Peyer's patch (tissue), 4 donors: ENCODE measurements at regions not wholly inside any gene's neighbourhood (a gene's known extent, or its start where the extent isn't known, plus 50 kb on each side); places are given as distances from the start of the nearest gene placed in this dataset.

ENCODE experiments used
- DNase-seq, 3 donors: peaks; one replicate each; pipeline ENCODE4 v3.0.0-alpha.2; 2017 to 2019
- H3K27ac ChIP-seq, 4 donors: fragments of 200-600 bp; sonication (generic); one replicate each; pipeline ENCODE4 v1.5.1; 2016 to 2019
- H3K27me3 ChIP-seq, 2 donors: fragments of 200-600 bp; sonication (generic); one replicate each; pipeline ENCODE4 v1.5.1; 2019
- H3K36me3 ChIP-seq, 3 donors: fragments of 200-600 bp; sonication (generic); one replicate each; pipeline ENCODE4 v1.5.1; 2016 to 2019
- H3K4me1 ChIP-seq, 4 donors: fragments of 200-600 bp; sonication (generic); one replicate each; pipeline ENCODE4 v1.5.1; 2016 to 2019
- H3K4me3 ChIP-seq, 4 donors: fragments of 200-600 bp; sonication (generic); 1 replicate in 3 of 4; 2 replicates in 1 of 4; pipeline ENCODE4 v1.5.1; 2016 to 2019; ENCODE audit warnings: mild to moderate bottlenecking in 1 of 4
- H3K9me3 ChIP-seq, 4 donors: fragments of 200-600 bp; sonication (generic); one replicate each; pipeline ENCODE4 v1.5.1; 2016 to 2019; ENCODE audit warnings: mild to moderate bottlenecking in 1 of 4
- CTCF ChIP-seq, 6 experiments: fragments of 450-650 bp in 4 of 6; fragments of 200-600 bp in 2 of 6; sonication (generic) in 1 of 6; IDR thresholded peaks; one replicate each; pipeline ENCODE4 v1.5.1; 2017 to 2019; ENCODE audit warnings: antibody characterized with exemption in 6 of 6, mild to moderate bottlenecking in 3 of 6, moderate library complexity in 1 of 6
- POLR2A ChIP-seq, 2 donors: fragments of 450-650 bp; IDR thresholded peaks; one replicate each; pipeline ENCODE4 v1.5.1; 2017; ENCODE audit warnings: antibody characterized with exemption in 2 of 2, mild to moderate bottlenecking in 2 of 2, moderate library complexity in 2 of 2

GRCh38 chr10:128973221-128973620, 493.8 kb upstream of the MGMT start:
- no peaks in the 10 kb centered on the region for H3K9me3 ChIP-seq
- no peak for DNase-seq
- no peak overlapping the region for H3K4me3 ChIP-seq
- H3K4me1 ChIP-seq: no peaks in the 10 kb centered on the region
- H3K36me3 ChIP-seq: no peaks in the 10 kb centered on the region
- no peaks in the 10 kb centered on the region for H3K27me3 ChIP-seq
- no peak overlapping the region for H3K27ac ChIP-seq
- TF ChIP-seq CTCF (IDR thresholded peaks at IDR 0.05): no peak
- no peak for TF ChIP-seq POLR2A (IDR thresholded peaks at IDR 0.05)

- DNase-seq: no peak
- no peaks in the 10 kb centered on the region for H3K9me3 ChIP-seq
Measured at GRCh38 chr10:128976856-128977255, 490.2 kb upstream of the MGMT start.

GRCh38 chr10:128978211-128978610, 488.8 kb upstream of the MGMT start:
- no peak for TF ChIP-seq CTCF (IDR thresholded peaks at IDR 0.05)
- TF ChIP-seq POLR2A (IDR thresholded peaks at IDR 0.05): no peak
- no peaks in the 10 kb centered on the region for H3K9me3 ChIP-seq
- no peak overlapping the region for H3K27ac ChIP-seq
- no peak overlapping the region for H3K4me3 ChIP-seq
- no peaks in the 10 kb centered on the region for H3K4me1 ChIP-seq
- no peak for DNase-seq
- no peaks in the 10 kb centered on the region for H3K27me3 ChIP-seq
- H3K36me3 ChIP-seq: no peaks in the 10 kb centered on the region

More at GRCh38 chr10:128976856-128977255, 490.2 kb upstream of the MGMT start:
- Histone ChIP-seq H3K4me3 (no peak overlapping the region), H3K36me3 (no peaks in the 10 kb centered on the region), H3K4me1 (no peaks in the 10 kb centered on the region), H3K27me3 (no peaks in the 10 kb centered on the region), H3K27ac (no peak overlapping the region)
- TF ChIP-seq CTCF (IDR thresholded peaks at IDR 0.05) (no peak), POLR2A (IDR thresholded peaks at IDR 0.05) (no peak)

- no peaks in the 10 kb centered on the region for H3K27me3 ChIP-seq
- no peaks in the 10 kb centered on the region for H3K36me3 ChIP-seq
- no peaks in the 10 kb centered on the region for H3K4me1 ChIP-seq
- no peak for DNase-seq
- no peak overlapping the region for H3K4me3 ChIP-seq
- no peak overlapping the region for H3K27ac ChIP-seq
- H3K9me3 ChIP-seq: no peaks in the 10 kb centered on the region
- TF ChIP-seq POLR2A (IDR thresholded peaks at IDR 0.05): no peak
- TF ChIP-seq CTCF (IDR thresholded peaks at IDR 0.05): no peak
Measured at GRCh38 chr10:128979405-128979804, 487.6 kb upstream of the MGMT start.

GRCh38 chr10:128981251-128981650, 485.8 kb upstream of the MGMT start:
- H3K4me1 ChIP-seq: no peaks in the 10 kb centered on the region
- no peak overlapping the region for H3K4me3 ChIP-seq
- no peaks in the 10 kb centered on the region for H3K36me3 ChIP-seq
- no peak for DNase-seq
- H3K9me3 ChIP-seq: no peaks in the 10 kb centered on the region
- no peak for TF ChIP-seq POLR2A (IDR thresholded peaks at IDR 0.05)
- no peak for TF ChIP-seq CTCF (IDR thresholded peaks at IDR 0.05)
- no peaks in the 10 kb centered on the region for H3K27me3 ChIP-seq
- H3K27ac ChIP-seq: no peak overlapping the region
